Fibroblast of mammary gland (primary cell): ENCODE measurements at regions not wholly inside any gene's neighbourhood (a gene's known extent, or its start where the extent isn't known, plus 50 kb on each side); places are given as distances from the start of the nearest gene placed in this dataset.
"Not testable (repeated sequence)": the region's sequence is repeated elsewhere in the genome, so short reads cannot be mapped to it uniquely, and the experiment has no call there.

Source experiments
- DNase-seq: peaks from one replicate; pipeline ENCODE4 v3.0.0-alpha.2; 2010; ENCODE audit warnings: low read depth
- H3K4me3 ChIP-seq: 2 replicates; pipeline ENCODE4 v1.5.1; 2011; ENCODE audit warnings: low read depth, mild to moderate bottlenecking, low read length, moderate library complexity; ENCODE audit not compliant: control insufficient read depth
- CTCF ChIP-seq: conservative IDR thresholded peaks from 2 replicates; pipeline ENCODE4 v1.5.1; 2011; ENCODE audit warnings: low read depth, low read length, inconsistent platforms; ENCODE audit not compliant: control insufficient read depth, insufficient read depth

DNA sequence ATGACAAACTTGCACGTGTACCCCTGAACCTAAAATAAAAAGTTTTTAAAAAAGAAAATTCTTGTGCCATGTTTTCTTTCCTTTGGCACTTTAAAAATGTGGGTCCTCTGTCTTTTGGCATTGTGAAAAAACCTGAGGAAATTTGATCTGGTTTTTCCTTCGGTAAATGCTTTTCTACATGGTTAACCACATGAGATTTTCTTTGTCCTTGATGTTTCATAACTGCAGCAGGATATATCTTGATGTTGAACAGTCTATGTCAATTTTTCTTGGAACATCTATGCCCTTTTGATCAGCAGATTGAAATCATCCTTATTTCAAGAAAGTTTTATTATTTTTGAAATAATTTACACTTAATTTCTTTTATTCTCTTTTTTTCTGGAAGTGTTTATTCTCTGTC, 109.1 kb downstream of the TMEM17 start:
- no peak for DNase-seq
- H3K4me3 ChIP-seq = no peak overlapping the region
- no peak for TF ChIP-seq CTCF

DNA sequence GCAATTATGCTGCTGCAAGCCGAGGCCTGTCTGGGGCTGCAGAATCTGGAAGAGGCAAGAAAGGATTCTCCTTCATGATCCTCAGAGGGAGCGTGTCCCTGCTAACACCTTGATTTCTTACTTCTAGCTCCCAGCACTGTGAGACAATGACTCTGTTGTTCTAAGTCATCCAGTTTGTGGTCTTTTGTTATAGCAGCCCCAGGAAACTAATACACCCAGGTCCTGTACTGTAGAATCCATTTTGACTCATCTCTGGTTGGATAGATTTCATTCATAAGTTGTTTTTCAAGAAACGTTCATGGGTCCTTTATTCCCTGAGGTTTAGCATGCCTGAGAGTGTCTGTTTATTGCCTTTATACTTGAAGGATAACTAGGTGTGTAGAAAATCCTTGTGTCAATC, 112.7 kb downstream of the TMEM17 start:
- no peak overlapping the region for H3K4me3 ChIP-seq
- no peak for DNase-seq
- no peak for TF ChIP-seq CTCF

DNA sequence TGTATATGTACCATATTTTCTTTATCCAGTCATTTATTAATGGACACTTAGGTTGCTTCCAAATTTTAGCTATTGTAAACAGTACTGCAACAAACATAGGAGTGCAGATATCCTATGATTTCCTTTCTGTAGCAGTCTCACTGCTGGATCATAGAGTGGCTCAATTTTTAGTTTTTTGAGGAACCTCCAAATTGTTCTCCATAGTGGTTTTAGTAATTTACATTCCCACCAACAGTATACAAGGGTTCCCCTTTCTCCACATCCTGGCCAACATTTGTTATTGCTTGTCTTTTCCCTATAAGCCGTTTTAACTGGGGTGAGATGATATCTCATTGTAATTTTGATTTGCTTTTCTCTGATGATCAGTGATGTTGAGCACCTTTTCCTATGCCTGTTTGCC, 114.3 kb downstream of the TMEM17 start:
- TF ChIP-seq CTCF = no peak
- no peak overlapping the region for H3K4me3 ChIP-seq
- no peak for DNase-seq

DNA sequence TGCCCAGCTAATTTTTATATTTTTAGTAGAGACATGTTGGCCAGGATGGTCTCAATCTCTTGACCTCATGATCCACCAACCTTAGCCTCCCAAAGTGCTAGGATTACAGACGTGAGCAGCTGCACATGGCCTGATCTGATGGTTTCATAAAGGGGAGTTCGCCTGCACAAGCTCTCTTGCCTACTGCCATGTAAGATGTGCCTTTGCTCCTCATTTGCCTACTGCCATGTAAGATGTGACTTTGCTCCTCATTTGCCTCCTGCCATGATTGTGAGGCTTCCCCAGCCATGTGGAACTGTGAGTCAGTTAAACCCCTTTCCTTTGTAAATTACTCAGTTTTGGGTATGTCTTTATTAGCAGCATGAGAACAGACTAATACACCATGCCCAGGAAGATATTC, 119.6 kb downstream of the TMEM17 start:
- not testable (repeated sequence) for H3K4me3 ChIP-seq, DNase-seq

DNA sequence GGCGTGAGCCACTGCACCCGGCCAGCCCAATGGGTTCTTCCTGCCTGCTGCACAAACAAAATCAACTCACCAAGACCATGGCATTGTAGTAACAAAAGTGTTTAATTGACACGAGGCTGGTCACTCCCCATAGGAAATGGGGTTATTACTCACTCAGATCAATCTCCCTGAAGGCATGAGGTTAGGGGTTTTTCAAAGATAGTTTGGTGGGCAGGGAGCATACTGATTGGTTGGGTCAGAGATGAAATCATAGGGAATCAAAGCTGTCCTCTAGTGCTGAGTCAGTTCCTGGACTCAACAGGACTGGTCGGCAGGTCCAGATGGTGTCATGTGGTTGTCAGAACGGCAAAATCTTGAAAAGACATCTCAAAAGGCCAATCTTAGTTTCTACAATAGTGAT, 122.1 kb downstream of the TMEM17 start:
- H3K4me3 ChIP-seq = no peak overlapping the region
- no peak for TF ChIP-seq CTCF
- DNase-seq = peak; percentile 57

DNA sequence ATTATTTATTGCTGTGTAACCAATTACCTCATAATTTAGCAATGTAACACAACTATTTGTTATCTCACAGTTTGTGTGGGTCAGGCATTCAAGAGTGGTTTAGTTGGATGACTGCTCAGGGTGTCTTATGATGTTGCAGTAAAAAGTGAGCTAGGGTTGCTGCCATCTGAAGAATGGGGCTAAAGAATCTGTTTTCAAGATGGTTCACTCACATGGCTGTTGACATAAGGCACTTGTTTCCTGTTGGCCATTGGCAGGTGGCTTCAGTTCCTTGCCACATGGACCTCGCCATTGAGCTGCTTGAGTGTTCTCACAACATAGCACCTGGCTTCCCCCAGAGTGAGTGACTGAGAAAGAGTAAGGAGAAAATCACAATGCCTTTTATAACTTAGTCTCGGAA, 123.2 kb downstream of the TMEM17 start:
- TF ChIP-seq CTCF = no peak
- DNase-seq = no peak
- no peak overlapping the region for H3K4me3 ChIP-seq

DNA sequence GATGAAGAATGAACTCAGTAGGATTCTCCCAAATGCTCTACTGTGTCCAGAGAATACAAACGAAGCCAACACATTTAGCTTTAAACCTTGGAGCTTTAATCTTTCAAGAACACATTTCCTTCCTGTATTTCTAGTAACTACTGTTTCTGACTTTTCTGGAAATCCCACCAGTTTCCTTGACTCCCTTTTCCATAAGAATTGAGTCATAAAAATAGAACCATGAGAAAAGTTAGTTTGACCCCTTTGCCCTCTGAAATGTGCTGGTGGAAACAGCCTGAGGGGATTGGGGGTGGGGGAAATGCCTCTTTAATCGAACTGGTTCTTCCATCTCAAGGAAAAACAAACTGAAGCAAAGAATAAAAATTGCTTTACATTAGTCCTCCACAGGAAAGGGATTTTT, 123.9 kb downstream of the TMEM17 start:
- no peak for DNase-seq

More for the DNA sequence above, 123.9 kb downstream of the TMEM17 start:
- no peak overlapping the region for H3K4me3 ChIP-seq
- TF ChIP-seq CTCF = no peak
